OCI-LY7 (cell line): ENCODE measurements at regions not wholly inside any gene's neighbourhood (a gene's known extent, or its start where the extent isn't known, plus 50 kb on each side); places are given as distances from the start of the nearest gene placed in this dataset.

ENCODE experiments used
- CTCF ChIP-seq: fragments of 200-600 bp; sonication (generic); conservative IDR thresholded peaks from 2 replicates; pipeline ENCODE4 v1.5.1; 2014; ENCODE audit warnings: mild to moderate bottlenecking, antibody characterized with exemption, low read length, moderate library complexity, mixed read lengths
- EZH2phosphoT487 ChIP-seq: fragments of 200-600 bp; sonication (generic); IDR thresholded peaks from 2 replicates; pipeline ENCODE4 v1.6.1; 2018; ENCODE audit warnings: low read depth, borderline replicate concordance, mild to moderate bottlenecking, mixed run types, antibody characterized with exemption, low read length, moderate library complexity, mixed read lengths

GRCh38 chr18:10315522-10315921, 138.9 kb upstream of the APCDD1 start:
- TF ChIP-seq CTCF, result no peak
- TF ChIP-seq EZH2phosphoT487, result no peak
